SJCRH30 (cell line): ENCODE measurements at regions not wholly inside any gene's neighbourhood (a gene's known extent, or its start where the extent isn't known, plus 50 kb on each side); places are given as distances from the start of the nearest gene placed in this dataset.
"Not testable (repeated sequence)": the region's sequence is repeated elsewhere in the genome, so short reads cannot be mapped to it uniquely, and the experiment has no call there.

ENCODE experiments used
- DNase-seq, 2 experiments: peaks; one replicate each; pipeline ENCODE4 v3.0.0-alpha.2; 2015 to 2020
- H3K27ac ChIP-seq: fragments of 250-450 bp; sonication (Bioruptor Pico); 2 replicates; pipeline ENCODE4 v1.5.1; 2020; ENCODE audit warnings: mild to moderate bottlenecking, moderate library complexity
- H3K27me3 ChIP-seq: fragments of 250-450 bp; sonication (Bioruptor Pico); 2 replicates; pipeline ENCODE4 v1.5.1; 2020; ENCODE audit warnings: mild to moderate bottlenecking, moderate library complexity
- H3K36me3 ChIP-seq: fragments of 250-450 bp; sonication (Bioruptor Pico); 2 replicates; pipeline ENCODE4 v1.5.1; 2020; ENCODE audit warnings: mild to moderate bottlenecking, moderate library complexity
- H3K4me1 ChIP-seq: fragments of 250-450 bp; sonication (Bioruptor Pico); 2 replicates; pipeline ENCODE4 v1.5.1; 2020; ENCODE audit warnings: mild to moderate bottlenecking, moderate library complexity
- H3K4me3 ChIP-seq: fragments of 250-450 bp; sonication (Bioruptor Pico); 2 replicates; pipeline ENCODE4 v1.5.1; 2020; ENCODE audit warnings: mild to moderate bottlenecking, moderate library complexity
- H3K9me3 ChIP-seq: fragments of 250-450 bp; sonication (Bioruptor Pico); replicated peaks from 2 replicates; pipeline ENCODE4 v1.5.1; 2020; ENCODE audit warnings: mild to moderate bottlenecking, moderate library complexity

DNA sequence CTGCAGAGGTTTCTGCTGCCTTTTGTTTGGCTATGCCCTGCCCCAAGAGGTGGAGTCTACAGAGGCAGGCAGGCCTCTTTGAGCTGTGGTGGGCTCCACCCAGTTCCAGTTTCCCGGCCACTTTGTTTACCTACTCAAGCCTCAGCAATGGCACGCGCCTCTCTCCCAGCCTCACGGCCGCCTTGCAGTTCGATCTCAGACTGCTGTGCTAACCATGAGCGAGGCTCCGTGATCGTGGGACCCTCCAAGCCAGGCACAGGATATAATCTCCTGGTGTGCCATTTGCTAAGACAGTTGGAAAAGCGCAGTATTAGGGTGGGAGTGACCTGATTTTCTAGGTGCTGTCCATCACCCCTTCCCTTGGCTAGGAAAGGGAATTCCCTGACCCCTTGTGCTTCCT, 566.6 kb downstream of the TMEM38B start:
- DNase-seq, H3K27ac ChIP-seq, H3K27me3 ChIP-seq: not testable (repeated sequence)

DNA sequence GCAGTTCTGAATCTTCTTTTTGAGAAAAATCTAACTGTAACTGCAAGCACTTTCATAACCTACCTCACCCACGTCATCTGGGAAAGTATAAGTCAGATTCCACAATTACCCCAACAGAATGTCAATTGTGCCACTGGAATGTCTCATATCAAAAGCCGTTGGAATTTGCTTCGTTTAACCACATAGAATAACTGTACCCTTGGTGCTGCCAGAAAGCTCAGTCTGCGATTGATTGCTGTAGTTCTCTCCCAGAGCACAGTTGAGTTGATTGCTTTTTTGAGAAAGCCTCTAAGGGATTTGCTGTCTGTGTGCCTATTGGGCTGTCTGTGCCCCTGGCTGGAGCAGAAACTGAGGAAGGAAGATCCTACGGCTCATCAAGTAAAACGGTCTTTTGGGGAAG, 583.6 kb downstream of the TMEM38B start:
- Histone ChIP-seq H3K9me3 (no peaks in the 10 kb centered on the region), H3K36me3 (no peaks in the 10 kb centered on the region), H3K4me1 (no peaks in the 10 kb centered on the region), H3K4me3 (no peak overlapping the region), H3K27ac (no peak overlapping the region), H3K27me3 (peaks cover 3% of the 10 kb centered on the region; the same call in 1 of the 2 replicates)
- DNase-seq, result no peak

More for the DNA sequence above, 566.6 kb downstream of the TMEM38B start:
- H3K9me3 ChIP-seq, H3K4me1 ChIP-seq, H3K36me3 ChIP-seq, H3K4me3 ChIP-seq: not testable (repeated sequence)

DNA sequence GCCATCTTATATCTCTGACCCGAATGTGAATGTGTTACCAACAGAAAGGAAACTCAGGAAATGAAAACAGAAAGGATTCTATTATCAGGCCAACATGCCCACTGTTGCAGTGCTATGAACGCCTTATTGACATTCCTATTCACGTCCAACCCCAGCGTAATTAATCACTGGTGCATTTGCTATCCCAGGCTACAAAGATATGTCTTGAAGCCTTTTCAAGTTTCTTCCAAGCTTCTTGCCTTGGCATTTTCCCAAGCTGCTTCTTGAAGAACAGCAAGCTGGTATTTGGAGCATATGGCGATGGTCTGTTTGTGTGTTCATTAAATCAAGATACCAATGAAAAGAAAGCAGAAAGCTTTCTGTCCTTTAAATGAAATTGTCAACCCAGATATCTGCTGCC, 579.2 kb upstream of the ZNF462 start:
- no peaks in the 10 kb centered on the region; the same call in 1 of the 2 replicates for H3K27me3 ChIP-seq
- no peak overlapping the region for H3K27ac ChIP-seq
- H3K4me3 ChIP-seq, result no peak overlapping the region
- 0 out of 2 replicates have a peak, but pooled peaks cover 8% of the 10 kb centered on the region for H3K4me1 ChIP-seq
- H3K9me3 ChIP-seq, result no peaks in the 10 kb centered on the region
- no peak for DNase-seq
- no peaks in the 10 kb centered on the region for H3K36me3 ChIP-seq

DNA sequence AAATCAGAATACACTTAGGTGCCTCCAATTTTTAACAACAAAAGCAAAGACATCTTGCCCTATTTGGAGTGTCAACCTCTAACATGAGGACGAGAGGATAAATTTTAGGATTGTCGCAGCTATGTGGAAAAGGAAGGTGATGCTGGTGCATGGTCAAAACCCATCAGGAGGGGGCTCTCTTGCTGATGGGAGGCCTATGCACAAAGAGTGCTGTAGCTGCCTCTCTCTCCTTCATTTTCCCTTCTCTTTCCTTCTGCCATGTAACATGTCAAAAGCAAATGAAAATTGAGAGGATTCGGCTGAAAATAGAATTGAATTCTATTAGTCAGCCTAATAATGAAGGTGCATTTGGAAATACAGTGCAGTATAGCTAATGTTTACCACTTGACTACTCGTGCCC, 578.7 kb upstream of the ZNF462 start:
- H3K4me1 ChIP-seq, result 0 out of 2 replicates have a peak, but pooled peaks cover 8% of the 10 kb centered on the region
- no peaks in the 10 kb centered on the region for H3K36me3 ChIP-seq
- peak; percentile 11 to 30 for DNase-seq
- H3K27ac ChIP-seq, result no peak overlapping the region
- no peak overlapping the region for H3K4me3 ChIP-seq
- H3K27me3 ChIP-seq, result no peaks in the 10 kb centered on the region; the same call in 1 of the 2 replicates
- no peaks in the 10 kb centered on the region for H3K9me3 ChIP-seq

DNA sequence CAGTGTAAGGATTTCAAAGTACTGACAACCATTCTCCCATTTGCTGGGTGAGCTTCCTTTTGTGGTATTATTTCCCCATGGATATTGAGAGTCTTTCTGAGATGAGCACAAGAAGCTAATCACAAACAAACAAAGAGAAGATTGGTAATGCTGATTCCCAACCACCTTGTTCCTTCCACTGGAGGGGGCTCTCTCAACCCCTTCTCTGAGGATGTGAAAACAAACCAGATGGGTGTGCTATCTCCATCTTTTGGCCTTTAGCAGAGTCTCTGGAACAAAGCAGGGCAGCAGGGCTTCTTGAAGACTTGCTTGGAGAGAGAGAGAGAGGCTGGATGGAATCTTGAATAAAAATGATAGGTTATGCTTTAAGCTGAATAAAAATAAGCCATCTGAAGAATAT, 576.7 kb upstream of the ZNF462 start:
- Histone ChIP-seq H3K36me3 (no peaks in the 10 kb centered on the region), H3K9me3 (no peaks in the 10 kb centered on the region), H3K4me3 (no peak overlapping the region), H3K27ac (no peak overlapping the region), H3K27me3 (no peaks in the 10 kb centered on the region), H3K4me1 (0 out of 2 replicates have a peak, but pooled peaks cover 8% of the 10 kb centered on the region)
- DNase-seq, result peak; percentile 13 to 55

DNA sequence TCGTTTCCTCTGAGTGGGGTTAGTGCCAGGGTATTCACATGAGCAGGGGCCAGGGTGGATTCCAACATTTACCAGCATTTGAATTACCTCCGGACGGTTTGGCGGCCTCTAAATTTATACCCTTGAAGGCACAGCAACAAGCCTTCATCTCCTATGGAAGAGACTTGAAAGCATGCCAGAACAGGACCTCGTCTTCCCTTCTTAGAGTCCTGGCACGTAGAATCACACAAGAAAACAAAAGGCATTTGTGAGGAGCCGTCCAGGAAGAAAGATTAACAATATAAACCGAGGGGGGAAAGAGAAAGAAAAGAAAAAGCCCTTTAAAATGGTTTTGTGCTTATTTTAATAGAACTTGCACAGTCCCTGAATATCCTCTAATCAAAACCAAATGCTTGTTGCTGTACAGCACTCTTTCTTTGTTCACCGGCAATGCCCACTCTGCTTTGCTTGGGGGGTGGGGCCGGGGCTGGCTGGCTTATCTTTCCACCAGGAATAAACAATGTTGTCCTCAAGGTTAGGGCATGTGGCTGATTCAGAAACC, 575.8 kb upstream of the ZNF462 start:
- Histone ChIP-seq H3K4me3 (peak overlapping the region; percentile 48), H3K4me1 (0 out of 2 replicates have a peak, but pooled peaks cover 11% of the 10 kb centered on the region), H3K9me3 (no peaks in the 10 kb centered on the region), H3K36me3 (no peaks in the 10 kb centered on the region), H3K27ac (peak overlapping the region; percentile 25; the same call in 1 of the 2 replicates), H3K27me3 (no peaks in the 10 kb centered on the region)
- peak; percentile 33 to 41 for DNase-seq

DNA sequence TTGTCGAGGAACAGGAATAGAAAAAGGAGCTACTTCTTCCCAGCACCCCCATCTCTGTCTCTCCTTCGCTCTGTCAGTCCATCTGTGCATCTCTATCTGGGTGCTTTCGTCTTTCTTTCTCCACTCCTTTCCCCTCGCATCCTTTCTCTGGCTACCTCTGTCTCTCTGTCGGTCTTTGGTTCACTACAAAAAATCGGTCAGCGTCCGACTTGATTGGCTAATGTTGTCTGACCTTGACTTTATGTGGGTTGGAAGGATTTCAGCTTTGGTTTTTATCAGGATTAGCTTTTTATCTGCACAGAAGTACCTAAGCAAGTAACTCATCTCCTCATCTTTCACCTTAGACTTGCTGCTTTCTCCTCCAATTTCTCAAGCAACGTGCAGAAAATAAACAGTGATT, 575.2 kb upstream of the ZNF462 start:
- no peaks in the 10 kb centered on the region for H3K36me3 ChIP-seq
- H3K4me1 ChIP-seq, result 0 out of 2 replicates have a peak, but pooled peaks cover 11% of the 10 kb centered on the region
- H3K27ac ChIP-seq, result 0 out of 2 replicates have a peak overlapping the region, but pooled peaks have one; percentile 25
- H3K9me3 ChIP-seq, result no peaks in the 10 kb centered on the region
- peak overlapping the region; percentile 48; the same call in 1 of the 2 replicates for H3K4me3 ChIP-seq
- H3K27me3 ChIP-seq, result no peaks in the 10 kb centered on the region
- no peak for DNase-seq

GRCh38 chr9:106288689-106289088, 574.3 kb upstream of the ZNF462 start:
- no peaks in the 10 kb centered on the region for H3K27me3 ChIP-seq
- H3K4me1 ChIP-seq, result 0 out of 2 replicates have a peak, but pooled peaks cover 11% of the 10 kb centered on the region
- H3K36me3 ChIP-seq, result no peaks in the 10 kb centered on the region
- H3K4me3 ChIP-seq, result no peak overlapping the region
- no peak overlapping the region for H3K27ac ChIP-seq
- H3K9me3 ChIP-seq, result no peaks in the 10 kb centered on the region
- no peak for DNase-seq

DNA sequence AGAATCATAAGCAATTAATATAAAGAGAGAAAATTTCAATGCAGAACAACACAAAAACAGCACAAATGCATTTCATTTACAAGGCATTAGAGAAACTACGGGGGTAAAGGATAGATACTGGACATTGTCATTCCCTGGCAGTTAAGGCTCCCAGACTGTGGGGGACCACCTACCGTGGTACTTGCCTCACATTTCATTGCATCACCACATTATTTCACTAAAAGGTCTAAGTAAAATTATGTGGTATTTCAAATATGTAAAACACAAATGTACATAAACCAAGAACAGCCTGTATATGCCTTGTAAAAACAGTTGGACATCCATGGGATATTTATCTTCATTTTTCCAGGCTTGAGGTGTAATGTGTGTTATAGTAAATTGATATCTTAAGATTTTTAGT, 571.2 kb upstream of the ZNF462 start:
- no peaks in the 10 kb centered on the region for H3K27me3 ChIP-seq
- H3K4me3 ChIP-seq, result no peak overlapping the region
- no peak overlapping the region for H3K27ac ChIP-seq
- H3K36me3 ChIP-seq, result no peaks in the 10 kb centered on the region
- no peaks in the 10 kb centered on the region for H3K9me3 ChIP-seq
- H3K4me1 ChIP-seq, result 0 out of 2 replicates have a peak, but pooled peaks cover 11% of the 10 kb centered on the region
- no peak for DNase-seq

DNA sequence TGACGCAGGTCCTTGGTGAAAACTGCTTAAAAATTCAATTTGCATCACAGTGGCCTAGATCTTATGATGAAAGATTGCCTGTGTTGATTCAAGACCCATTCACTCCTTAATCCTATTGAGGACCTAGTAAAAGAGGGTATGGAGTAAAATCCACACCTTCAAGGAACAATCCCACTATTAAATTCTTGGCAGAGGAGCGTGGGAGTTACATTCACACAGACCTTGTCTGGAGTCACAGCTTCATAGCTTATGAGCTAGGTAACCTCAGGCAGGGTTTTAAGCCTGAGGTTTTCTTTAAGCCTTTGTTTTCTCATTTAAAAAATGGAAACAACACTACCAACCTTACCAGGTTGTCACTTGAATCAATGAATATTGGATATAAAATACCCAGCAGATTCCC, 566.5 kb upstream of the ZNF462 start:
- Histone ChIP-seq H3K27me3 (no peaks in the 10 kb centered on the region), H3K4me1 (0 out of 2 replicates have a peak, but pooled peaks cover 3% of the 10 kb centered on the region), H3K4me3 (no peak overlapping the region), H3K36me3 (no peaks in the 10 kb centered on the region), H3K9me3 (no peaks in the 10 kb centered on the region), H3K27ac (no peak overlapping the region)
- DNase-seq, result no peak

GRCh38 chr9:106298997-106299396, 564.0 kb upstream of the ZNF462 start:
- DNase-seq, result no peak
- no peaks in the 10 kb centered on the region for H3K4me1 ChIP-seq
- no peaks in the 10 kb centered on the region for H3K9me3 ChIP-seq
- H3K27me3 ChIP-seq, result no peaks in the 10 kb centered on the region
- H3K27ac ChIP-seq, result no peak overlapping the region
- no peaks in the 10 kb centered on the region for H3K36me3 ChIP-seq
- H3K4me3 ChIP-seq, result no peak overlapping the region

- Histone ChIP-seq H3K9me3 (no peaks in the 10 kb centered on the region), H3K27me3 (no peaks in the 10 kb centered on the region), H3K4me3 (no peak overlapping the region), H3K36me3 (no peaks in the 10 kb centered on the region), H3K4me1 (no peaks in the 10 kb centered on the region), H3K27ac (no peak overlapping the region)
- DNase-seq, result no peak
These were observed 558.5 kb upstream of the ZNF462 start for GRCh38 chr9:106304401-106304920.

DNA sequence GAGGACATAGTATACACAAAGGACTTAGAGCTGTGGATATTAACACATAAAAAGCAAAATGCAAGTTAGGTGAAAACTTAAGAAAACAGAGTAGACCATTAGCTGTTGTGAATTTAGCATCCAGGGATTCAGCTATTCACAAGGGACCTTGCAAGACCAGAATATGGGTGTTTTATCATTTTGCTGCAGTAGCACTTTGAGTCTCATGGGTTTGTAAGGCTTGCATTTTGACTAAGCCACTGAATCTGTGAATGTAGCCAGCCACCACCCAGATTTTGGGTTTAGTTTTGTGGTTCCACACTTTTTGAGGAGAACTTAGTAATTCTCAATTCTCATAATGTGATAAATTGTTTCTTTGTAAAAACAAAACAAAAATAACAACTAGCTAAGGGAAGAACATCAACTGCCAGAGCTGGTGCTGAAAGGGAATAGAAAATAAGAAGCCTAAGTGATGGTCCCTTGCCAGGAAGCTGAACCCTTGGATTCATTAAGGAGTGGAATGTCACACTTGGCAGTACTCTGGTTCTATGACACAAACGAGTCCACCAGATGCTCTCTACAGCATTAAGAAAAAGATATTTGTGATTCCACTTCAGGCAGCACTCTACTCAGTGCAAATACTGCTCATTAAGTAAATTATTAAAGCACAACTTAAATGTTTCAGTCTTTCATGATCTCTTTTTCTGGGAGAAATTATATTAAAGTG, 557.4 kb upstream of the ZNF462 start:
- no peaks in the 10 kb centered on the region for H3K4me1 ChIP-seq
- no peak overlapping the region for H3K4me3 ChIP-seq
- no peak overlapping the region for H3K27ac ChIP-seq
- DNase-seq, result no peak
- no peaks in the 10 kb centered on the region for H3K27me3 ChIP-seq
- no peaks in the 10 kb centered on the region for H3K36me3 ChIP-seq
- H3K9me3 ChIP-seq, result no peaks in the 10 kb centered on the region

- no peak overlapping the region for H3K27ac ChIP-seq
- no peak for DNase-seq
- H3K36me3 ChIP-seq, result no peaks in the 10 kb centered on the region
- H3K4me1 ChIP-seq, result no peaks in the 10 kb centered on the region
- H3K27me3 ChIP-seq, result no peaks in the 10 kb centered on the region
- H3K9me3 ChIP-seq, result no peaks in the 10 kb centered on the region
- H3K4me3 ChIP-seq, result no peak overlapping the region
These were observed 555.3 kb upstream of the ZNF462 start for GRCh38 chr9:106307670-106308069.

DNA sequence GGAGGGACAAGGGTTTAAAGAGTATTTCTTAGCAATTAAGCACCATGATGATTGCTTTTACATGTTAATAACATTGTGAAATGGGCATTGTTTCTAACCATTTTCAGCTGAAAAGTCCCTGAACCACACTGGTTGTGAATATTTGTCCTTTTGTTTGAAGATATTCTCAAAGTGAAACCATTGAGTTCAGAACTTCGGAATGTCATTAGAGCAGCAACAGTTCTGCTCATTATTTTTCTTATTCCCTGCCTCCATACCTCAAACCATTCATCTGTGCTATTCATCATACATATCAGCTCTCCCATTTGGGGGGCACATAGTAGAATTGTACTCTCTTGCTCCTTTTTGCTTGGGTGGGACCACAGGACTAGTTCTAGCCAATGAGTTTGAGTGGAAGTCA, 553.0 kb upstream of the ZNF462 start:
- Histone ChIP-seq H3K27me3 (no peaks in the 10 kb centered on the region), H3K36me3 (no peaks in the 10 kb centered on the region), H3K4me1 (no peaks in the 10 kb centered on the region), H3K4me3 (no peak overlapping the region), H3K27ac (no peak overlapping the region), H3K9me3 (no peaks in the 10 kb centered on the region)
- no peak for DNase-seq
